Stomach (tissue), 4 donors: ENCODE measurements at regions not wholly inside any gene's neighbourhood (a gene's known extent, or its start where the extent isn't known, plus 50 kb on each side); places are given as distances from the start of the nearest gene placed in this dataset.

Experiments used
- CTCF ChIP-seq, 7 experiments: fragments of 450-650 bp in 4 of 7; fragments of 200-600 bp in 3 of 7; sonication (generic) in 3 of 7; IDR thresholded peaks; one replicate each; pipeline ENCODE4 v1.5.1; 2016 to 2019; ENCODE audit warnings: antibody characterized with exemption in 7 of 7, control low read depth in 2 of 7, mild to moderate bottlenecking in 1 of 7
- EP300 ChIP-seq: sonication (generic); formaldehyde crosslinking; IDR thresholded peaks from one replicate; pipeline ENCODE4 v1.6.1; 2017; ENCODE audit warnings: antibody characterized with exemption
- POLR2A ChIP-seq, 4 donors: fragments of 450-650 bp; IDR thresholded peaks; one replicate each; pipeline ENCODE4 v1.6.1; 2016; ENCODE audit warnings: antibody characterized with exemption in 4 of 4, control low read depth in 2 of 4, mild to moderate bottlenecking in 1 of 4, moderate library complexity in 1 of 4
- POLR2AphosphoS5 ChIP-seq, 3 donors: sonication (generic); formaldehyde crosslinking; IDR thresholded peaks; one replicate each; pipeline ENCODE4 v1.6.1; 2016; ENCODE audit warnings: antibody characterized with exemption in 3 of 3

GRCh38 chr3:18557216-18557615 lies 132.1 kb upstream of the SATB1 start:
- TF ChIP-seq POLR2AphosphoS5 (IDR thresholded peaks at IDR 0.05) = no peak
- no peak for TF ChIP-seq CTCF (IDR thresholded peaks at IDR 0.05)
- TF ChIP-seq POLR2A (IDR thresholded peaks at IDR 0.05) = no peak
- no peak for TF ChIP-seq EP300
